Tibial nerve (tissue), 4 donors: ENCODE measurements at regions not wholly inside any gene's neighbourhood (a gene's known extent, or its start where the extent isn't known, plus 50 kb on each side); places are given as distances from the start of the nearest gene placed in this dataset.

Experiments
- DNase-seq, 2 donors: peaks; one replicate each; pipeline ENCODE4 v3.0.0-alpha.2; 2019; ENCODE audit warnings: low spot score in 2 of 2
- H3K27ac ChIP-seq, 4 donors: fragments of 200-600 bp; sonication (generic) in 3 of 4; one replicate each; pipeline ENCODE4 v1.5.1; 2017 to 2019; ENCODE audit warnings: mild to moderate bottlenecking in 1 of 4
- H3K27me3 ChIP-seq, 2 donors: fragments of 200-600 bp; sonication (generic) in 1 of 2; one replicate each; pipeline versions ENCODE4 v1.5.1 to v1.6.0; 2017 to 2019
- H3K36me3 ChIP-seq, 3 donors: fragments of 200-600 bp; sonication (generic); one replicate each; pipeline ENCODE4 v1.5.1; 2018 to 2019
- H3K4me1 ChIP-seq, 4 donors: fragments of 200-600 bp; sonication (generic) in 3 of 4; one replicate each; pipeline ENCODE4 v1.5.1; 2017 to 2019
- H3K4me3 ChIP-seq, 4 donors: fragments of 200-600 bp; sonication (generic) in 3 of 4; one replicate each; pipeline ENCODE4 v1.5.1; 2017 to 2019; ENCODE audit warnings: mild to moderate bottlenecking in 1 of 4, moderate library complexity in 1 of 4
- H3K9me3 ChIP-seq, 4 donors: fragments of 200-600 bp; sonication (generic) in 3 of 4; one replicate each; pipeline ENCODE4 v1.5.1; 2017 to 2019
- CTCF ChIP-seq, 5 experiments: fragments of 200-600 bp in 3 of 5; fragments of 450-650 bp in 2 of 5; sonication (generic) in 3 of 5; IDR thresholded peaks; one replicate each; pipeline ENCODE4 v1.5.1; 2016 to 2019; ENCODE audit warnings: antibody characterized with exemption in 5 of 5, mild to moderate bottlenecking in 3 of 5, moderate library complexity in 2 of 5
- EP300 ChIP-seq, 2 donors: sonication (generic); formaldehyde crosslinking; IDR thresholded peaks; one replicate each; pipeline ENCODE4 v1.6.1; 2017; ENCODE audit warnings: antibody characterized with exemption in 2 of 2, mild to moderate bottlenecking in 1 of 2
- POLR2A ChIP-seq, 2 donors: fragments of 450-650 bp; IDR thresholded peaks; one replicate each; pipeline ENCODE4 v1.6.1; 2017; ENCODE audit warnings: antibody characterized with exemption in 2 of 2, mild to moderate bottlenecking in 2 of 2, moderate library complexity in 2 of 2
- WGBS, 2 donors: methylation state at CpG; one replicate each; pipeline ENCODE4 v1.1.5; 2018; 5-methylcytosine and 5-hydroxymethylcytosine counted together

- no peak overlapping the region for H3K4me3 ChIP-seq
- no peaks in the 10 kb centered on the region for H3K36me3 ChIP-seq
- H3K27me3 ChIP-seq, result no peaks in the 10 kb centered on the region
- TF ChIP-seq POLR2A (IDR thresholded peaks at IDR 0.05) (no peak), EP300 (IDR thresholded peaks at IDR 0.05) (no peak), CTCF (IDR thresholded peaks at IDR 0.05) (no peak)
- 91 to 96% methylated on average over 2 of the region's 2 CpGs for WGBS, 2 donors
- DNase-seq, result no peak
- no peaks in the 10 kb centered on the region for H3K4me1 ChIP-seq
- H3K9me3 ChIP-seq, result no peaks in the 10 kb centered on the region
- H3K27ac ChIP-seq, result no peak overlapping the region
Observed at GRCh38 chr2:83534416-83534815, 924.7 kb downstream of the SUCLG1 start.

- TF ChIP-seq POLR2A (IDR thresholded peaks at IDR 0.05) (no peak), CTCF (IDR thresholded peaks at IDR 0.05) (no peak), EP300 (IDR thresholded peaks at IDR 0.05) (no peak)
- no peaks in the 10 kb centered on the region for H3K9me3 ChIP-seq
- 46 to 54% methylated on average over 5 of the region's 5 CpGs for WGBS, 2 donors
- no peaks in the 10 kb centered on the region for H3K36me3 ChIP-seq
- H3K4me3 ChIP-seq, result no peak overlapping the region
- H3K27me3 ChIP-seq, result no peaks in the 10 kb centered on the region
- no peak overlapping the region for H3K27ac ChIP-seq
- no peak for DNase-seq
- no peaks in the 10 kb centered on the region for H3K4me1 ChIP-seq
Observed at GRCh38 chr2:83531206-83531826, 927.8 kb downstream of the SUCLG1 start.

GRCh38 chr2:83528767-83529166 is 930.3 kb downstream of the SUCLG1 start:
- Histone ChIP-seq H3K27me3 (no peaks in the 10 kb centered on the region), H3K4me1 (no peaks in the 10 kb centered on the region), H3K27ac (no peak overlapping the region), H3K4me3 (no peak overlapping the region), H3K36me3 (no peaks in the 10 kb centered on the region), H3K9me3 (no peaks in the 10 kb centered on the region)
- TF ChIP-seq CTCF (IDR thresholded peaks at IDR 0.05), result no peak
- no peak for TF ChIP-seq EP300 (IDR thresholded peaks at IDR 0.05)
- TF ChIP-seq POLR2A (IDR thresholded peaks at IDR 0.05), result no peak
- DNase-seq, result no peak
- 77 to 80% methylated on average over 1 of the region's 1 CpG for WGBS, 2 donors

- Histone ChIP-seq H3K27me3 (no peaks in the 10 kb centered on the region), H3K4me3 (no peak overlapping the region), H3K9me3 (peaks cover 0 to 1% (median 0%) of the 10 kb centered on the region in 4 donors), H3K27ac (no peak overlapping the region), H3K4me1 (no peaks in the 10 kb centered on the region), H3K36me3 (no peaks in the 10 kb centered on the region)
- 92 to 94% methylated on average over 4 of the region's 4 CpGs for WGBS, 2 donors
- DNase-seq, result no peak
- TF ChIP-seq CTCF (IDR thresholded peaks at IDR 0.05) (no peak), EP300 (IDR thresholded peaks at IDR 0.05) (no peak), POLR2A (IDR thresholded peaks at IDR 0.05) (no peak)
Observed at GRCh38 chr2:83522891-83523493, 936.1 kb downstream of the SUCLG1 start.

GRCh38 chr2:83517727-83518368 is 941.2 kb downstream of the SUCLG1 start:
- no peak for DNase-seq
- H3K4me1 ChIP-seq, result no peaks in the 10 kb centered on the region
- 97 to 98% methylated on average over 42 of the region's 42 CpGs for WGBS, 2 donors
- no peak overlapping the region for H3K4me3 ChIP-seq
- TF ChIP-seq CTCF (IDR thresholded peaks at IDR 0.05) (no peak), POLR2A (IDR thresholded peaks at IDR 0.05) (no peak), EP300 (IDR thresholded peaks at IDR 0.05) (no peak)
- no peaks in the 10 kb centered on the region for H3K36me3 ChIP-seq
- no peaks in the 10 kb centered on the region for H3K27me3 ChIP-seq
- H3K9me3 ChIP-seq, result peaks cover 0 to 8% (median 0%) of the 10 kb centered on the region in 4 donors
- no peak overlapping the region for H3K27ac ChIP-seq
